ENCODE measurements at regions not wholly inside any gene's neighbourhood (a gene's known extent, or its start where the extent isn't known, plus 50 kb on each side); places are given as distances from the start of the nearest gene placed in this dataset.

GRCh38 chr5:98433673-98434072, 339.8 kb upstream of the RGMB start:
- no peak for TF ChIP-seq CTCF (IDR thresholded peaks at IDR 0.05)
- TF ChIP-seq POLR2AphosphoS5 (IDR thresholded peaks at IDR 0.05) = no peak
